IMR-90 (cell line): ENCODE measurements at regions not wholly inside any gene's neighbourhood (a gene's known extent, or its start where the extent isn't known, plus 50 kb on each side); places are given as distances from the start of the nearest gene placed in this dataset.

Source experiments
- ATAC-seq: fragments of 200-7000 bp; cut with Tn5 transposase; 2 replicates; pipeline ENCODE4 v1.9.1; 2020; ENCODE audit warnings: low read depth, mild to moderate bottlenecking, moderate library complexity
- BruUV-seq: library from RNA; stranded (reverse); fragments of 400-500 nt; replicated peaks from 2 replicates; lab custom pipeline; 2021; lab: Mats Ljungman, UMichigan
- CTCF ChIA-PET: fragments of 300-600 bp; formaldehyde crosslinking; extraction: SDS; loops from one replicate; lab custom pipeline; 2021; ENCODE audit warnings: antibody characterized with exemption; lab: Yijun Ruan, JAX
- POLR2A ChIA-PET: fragments of 300-600 bp; sonication (Branson Sonifier 250); formaldehyde crosslinking; loops from one replicate; lab custom pipeline; 2022; ENCODE audit warnings: antibody characterized with exemption; ENCODE audit not compliant: unreplicated experiment; lab: Charles Lee
- DNase-seq: peaks from one replicate; pipeline ENCODE4 v3.0.0; 2013
- H2AFZ ChIP-seq: replicated peaks from 2 replicates; pipeline ENCODE3; 2013; ENCODE audit warnings: low read length, mild to moderate bottlenecking; ENCODE audit not compliant: poor library complexity
- H2AK5ac ChIP-seq: 2 replicates; pipeline ENCODE4 v1.6.1; 2013; ENCODE audit warnings: low read depth, low read length, inconsistent platforms
- H2AK9ac ChIP-seq: replicated peaks from 2 replicates; pipeline ENCODE3; 2013; ENCODE audit warnings: mild to moderate bottlenecking, low read depth, low read length, moderate library complexity; ENCODE audit not compliant: poor library complexity
- H2BK120ac ChIP-seq: 2 replicates; pipeline ENCODE4 v1.6.1; 2013; ENCODE audit warnings: low read depth, low read length, inconsistent platforms
- H2BK15ac ChIP-seq: 3 replicates; pipeline ENCODE4 v1.6.1; 2013; ENCODE audit warnings: low read depth, low read length, inconsistent platforms
- H2BK20ac ChIP-seq: 2 replicates; pipeline ENCODE4 v1.6.1; 2013; ENCODE audit warnings: low read depth, mild to moderate bottlenecking, inconsistent platforms, low read length, moderate library complexity
- H2BK5ac ChIP-seq: 2 replicates; pipeline ENCODE4 v1.6.1; 2013; ENCODE audit warnings: mild to moderate bottlenecking, low read depth, low read length, inconsistent platforms; ENCODE audit not compliant: poor library complexity, severe bottlenecking
- H3K14ac ChIP-seq: replicated peaks from 2 replicates; pipeline ENCODE4 v1.6.1; 2013; ENCODE audit warnings: low read depth, low read length, inconsistent platforms
- H3K18ac ChIP-seq: 2 replicates; pipeline ENCODE4 v1.6.1; 2013; ENCODE audit warnings: low read depth, low read length, control low read depth
- H3K23ac ChIP-seq: 2 replicates; pipeline ENCODE4 v1.6.1; 2013; ENCODE audit warnings: low read depth, low read length, inconsistent platforms
- H3K27ac ChIP-seq: 2 replicates; pipeline ENCODE4 v1.5.1; 2013; ENCODE audit warnings: mild to moderate bottlenecking, control low read depth, low read length; ENCODE audit not compliant: insufficient read depth
- H3K27me3 ChIP-seq: 2 replicates; pipeline ENCODE4 v1.6.1; 2013; ENCODE audit warnings: low read length; ENCODE audit not compliant: control insufficient read depth, insufficient read depth
- H3K36me3 ChIP-seq: 2 replicates; pipeline ENCODE4 v1.6.1; 2013; ENCODE audit warnings: low read length, mixed read lengths; ENCODE audit not compliant: control insufficient read depth, insufficient read depth
- H3K4ac ChIP-seq: 2 replicates; pipeline ENCODE4 v1.6.1; 2013; ENCODE audit warnings: low read depth, low read length, inconsistent platforms
- H3K4me1 ChIP-seq: 2 replicates; pipeline ENCODE4 v1.6.1; 2013; ENCODE audit warnings: low read length, mixed read lengths; ENCODE audit not compliant: control insufficient read depth, insufficient read depth
- H3K4me2 ChIP-seq: 2 replicates; pipeline ENCODE4 v1.6.1; 2013; ENCODE audit warnings: low read depth, mild to moderate bottlenecking, control low read depth, low read length, moderate library complexity
- H3K4me3 ChIP-seq: 2 replicates; pipeline ENCODE4 v1.5.1; 2013; ENCODE audit warnings: low read depth, mild to moderate bottlenecking, control low read depth, low read length, moderate library complexity; ENCODE audit not compliant: insufficient read depth
- H3K56ac ChIP-seq: 2 replicates; pipeline ENCODE4 v1.6.1; 2013; ENCODE audit warnings: low read length, inconsistent platforms; ENCODE audit not compliant: insufficient read depth; ENCODE audit errors: extremely low read depth
- H3K79me1 ChIP-seq, 2 experiments: 2 replicates each; pipeline ENCODE4 v1.6.1; 2013; ENCODE audit warnings: low read length in 2 of 2, inconsistent platforms in 1 of 2, low read depth in 1 of 2
- H3K9ac ChIP-seq: 2 replicates; pipeline ENCODE4 v1.6.1; 2013; ENCODE audit warnings: low read depth, low read length, control low read depth
- H3K9me1 ChIP-seq: 2 replicates; pipeline ENCODE4 v1.6.1; 2013; ENCODE audit warnings: low read length, inconsistent platforms; ENCODE audit not compliant: insufficient read depth
- H3K9me3 ChIP-seq: 2 replicates; pipeline ENCODE4 v1.6.1; 2013; ENCODE audit warnings: low read length; ENCODE audit not compliant: control insufficient read depth, insufficient read depth
- H4K20me1 ChIP-seq: 2 replicates; pipeline ENCODE4 v1.6.1; 2013; ENCODE audit warnings: low read length, inconsistent platforms; ENCODE audit not compliant: insufficient read depth
- H4K5ac ChIP-seq: 2 replicates; pipeline ENCODE4 v1.6.1; 2013; ENCODE audit warnings: mild to moderate bottlenecking, low read depth, low read length, control low read depth
- H4K8ac ChIP-seq, 2 experiments: 2 replicates each; pipeline ENCODE4 v1.6.1; 2013; ENCODE audit warnings: low read depth in 2 of 2, low read length in 2 of 2, control low read depth in 1 of 2, inconsistent platforms in 1 of 2
- H4K91ac ChIP-seq: 2 replicates; pipeline ENCODE4 v1.6.1; 2013; ENCODE audit warnings: low read depth, low read length, inconsistent platforms; ENCODE audit not compliant: insufficient read depth
- BHLHE40 ChIP-seq: fragments of 150-350 bp; IDR thresholded peaks from 2 replicates; pipeline ENCODE4 v1.6.1; 2016; ENCODE audit warnings: mild to moderate bottlenecking, low read depth, low read length
- CEBPB ChIP-seq: IDR thresholded peaks from 2 replicates; pipeline ENCODE4 v1.6.1; 2012; ENCODE audit warnings: low read depth, low read length, improper control_type of control experiment
- CHD1 ChIP-seq: IDR thresholded peaks from 2 replicates; pipeline ENCODE4 v1.6.1; 2012; ENCODE audit warnings: low read depth, low read length, improper control_type of control experiment
- CTCF ChIP-seq: conservative IDR thresholded peaks from 2 replicates; pipeline ENCODE4 v1.5.1; 2012; ENCODE audit warnings: mild to moderate bottlenecking, low read depth, low read length, improper control_type of control experiment
- ELK1 ChIP-seq: fragments of 150-350 bp; IDR thresholded peaks from 2 replicates; pipeline ENCODE4 v1.6.1; 2016; ENCODE audit warnings: low read depth, mild to moderate bottlenecking, low read length, moderate library complexity, borderline replicate concordance
- FOS ChIP-seq: fragments of 150-350 bp; IDR thresholded peaks from 2 replicates; pipeline ENCODE4 v1.6.1; 2016; ENCODE audit warnings: low read depth, low read length
- MAFK ChIP-seq: IDR thresholded peaks from 2 replicates; pipeline ENCODE4 v1.6.1; 2012; ENCODE audit warnings: low read depth, low read length, improper control_type of control experiment
- MAZ ChIP-seq: IDR thresholded peaks from 2 replicates; pipeline ENCODE4 v1.6.1; 2012; ENCODE audit warnings: low read depth, mild to moderate bottlenecking, low read length, improper control_type of control experiment, moderate library complexity, borderline replicate concordance
- MXI1 ChIP-seq: IDR thresholded peaks from 2 replicates; pipeline ENCODE4 v1.6.1; 2012; ENCODE audit warnings: low read depth, mild to moderate bottlenecking, low read length, moderate library complexity, borderline replicate concordance
- NFE2L2 ChIP-seq: fragments of 150-350 bp; IDR thresholded peaks from 2 replicates; pipeline ENCODE4 v1.6.1; 2016; ENCODE audit warnings: low read depth, mild to moderate bottlenecking, low read length
- POLR2A ChIP-seq: IDR thresholded peaks from 2 replicates; pipeline ENCODE4 v1.6.1; 2012; ENCODE audit warnings: mild to moderate bottlenecking, low read depth, low read length
- RAD21 ChIP-seq: IDR thresholded peaks from 2 replicates; pipeline ENCODE4 v1.6.1; 2012; ENCODE audit warnings: low read length, improper control_type of control experiment
- RCOR1 ChIP-seq: IDR thresholded peaks from 2 replicates; pipeline ENCODE4 v1.6.1; 2012; ENCODE audit warnings: mild to moderate bottlenecking, low read length, improper control_type of control experiment; ENCODE audit not compliant: insufficient replicate concordance
- RFX5 ChIP-seq: IDR thresholded peaks from 2 replicates; pipeline ENCODE4 v1.8.0; 2012; ENCODE audit warnings: low read depth, mild to moderate bottlenecking, low read length, moderate library complexity
- SMC3 ChIP-seq: fragments of 150-350 bp; IDR thresholded peaks from 2 replicates; pipeline ENCODE4 v1.6.1; 2016; ENCODE audit warnings: low read depth, mild to moderate bottlenecking, antibody characterized with exemption, low read length, moderate library complexity
- USF2 ChIP-seq: fragments of 150-350 bp; IDR thresholded peaks from 2 replicates; pipeline ENCODE4 v1.6.1; 2017; ENCODE audit warnings: mild to moderate bottlenecking, antibody characterized with exemption, low read length, low read depth
- WGBS, 2 experiments: methylation state at CpG; one replicate each; pipeline versions ENCODE4 v1.1.5 to v1.1.7; 2013; ENCODE audit warnings: missing lambda C conversion rate in 2 of 2; ENCODE audit not compliant: insufficient read length in 1 of 2; ENCODE audit errors: extremely low coverage in 2 of 2; 5-methylcytosine and 5-hydroxymethylcytosine counted together
- dilution Hi-C: fragments of 300-500 bp; cut with HindIII; formaldehyde crosslinking; loops from one replicate; pipeline ENCODE4 v1.14.3; 2018; ENCODE audit warnings: low sequenced_read_pairs; ENCODE audit not compliant: unreplicated experiment
- in situ Hi-C: fragments of 300-500 bp; cut with MboI; formaldehyde crosslinking; loops from 3 replicates; pipeline ENCODE4 v1.14.3; 2019; ENCODE audit warnings: low sequenced_read_pairs, inconsistent platforms, mixed read lengths
- intact Hi-C: fragments of 100-400 bp; cut with micrococcal nuclease; formaldehyde crosslinking; loops from 2 replicates; pipeline ENCODE4 v1.10.0; 2022

GRCh38 chr22:34370711-34371110 lies 450.4 kb upstream of the LARGE1 start:
- ChIA-PET CTCF (interaction anchor here (0.6 kb wide), 1 partner anchor 63 kb away, joined by 3 read pairs; no protein-coding TSS in a partner anchor), POLR2A (no interaction called here)
- Histone ChIP-seq H3K23ac (no peak overlapping the region), H3K9me1 (no peaks in the 10 kb centered on the region), H2AFZ (no peak overlapping the region), H2BK120ac (no peak overlapping the region), H4K91ac (no peak overlapping the region), H3K14ac (no peak overlapping the region), H3K4me2 (no peak overlapping the region), H4K5ac (no peak overlapping the region), H3K4ac (no peak overlapping the region), H3K18ac (no peak overlapping the region), H2BK15ac (no peak overlapping the region), H3K27ac (no peak overlapping the region), H2AK9ac (no peak overlapping the region), H2AK5ac (no peak overlapping the region), H3K4me1 (no peaks in the 10 kb centered on the region), H3K4me3 (no peak overlapping the region), H2BK5ac (no peak overlapping the region), H3K56ac (no peak overlapping the region), H4K8ac (no peak overlapping the region), H3K79me1 (no peaks in the 10 kb centered on the region), H3K36me3 (no peaks in the 10 kb centered on the region), H2BK20ac (no peak overlapping the region), H3K9me3 (peaks cover 9% of the 10 kb centered on the region), H3K9ac (no peak overlapping the region), H4K20me1 (no peaks in the 10 kb centered on the region), H3K27me3 (no peaks in the 10 kb centered on the region)
- dilution Hi-C loops: no loop called here
- DNase-seq (no peak), ATAC-seq (no peak)
- no TSS peak for BruUV-seq
- no CpG with 5 or more reads among the region's 2 CpGs for WGBS, 2 experiments
- intact Hi-C loops: no loop called here
- in situ Hi-C loops: no loop called here
- TF ChIP-seq NFE2L2: no peak
- no peak for TF ChIP-seq SMC3
- no peak for TF ChIP-seq POLR2A
- TF ChIP-seq FOS: no peak
- no peak for TF ChIP-seq MXI1
- no peak for TF ChIP-seq RAD21
- no peak for TF ChIP-seq MAZ
- no peak for TF ChIP-seq CTCF
- TF ChIP-seq RFX5: no peak
- no peak for TF ChIP-seq CHD1
- TF ChIP-seq BHLHE40: no peak
- TF ChIP-seq RCOR1: no peak
- no peak for TF ChIP-seq USF2
- TF ChIP-seq MAFK: no peak
- no peak for TF ChIP-seq ELK1
- TF ChIP-seq CEBPB: no peak
